Lung (tissue), 11 donors: ENCODE measurements at regions not wholly inside any gene's neighbourhood (a gene's known extent, or its start where the extent isn't known, plus 50 kb on each side); places are given as distances from the start of the nearest gene placed in this dataset.

Experiments used
- ATAC-seq: fragments of 200-7000 bp; cut with Tn5 transposase; one replicate; pipeline ENCODE4 v1.9.1; 2020; ENCODE audit warnings: moderate number of reproducible peaks; ENCODE audit not compliant: insufficient read depth, low FRiP score
- DNase-seq, 3 donors: peaks; one replicate each; pipeline ENCODE4 v3.0.0-alpha.2; 2013 to 2017
- H3K27ac ChIP-seq, 2 donors: one replicate each; pipeline ENCODE4 v1.5.1; 2013; ENCODE audit warnings: mild to moderate bottlenecking in 2 of 2, moderate library complexity in 2 of 2, control low read depth in 1 of 2, inconsistent platforms in 1 of 2, low read depth in 1 of 2, low read length in 1 of 2
- H3K27me3 ChIP-seq, 3 donors: one replicate each; pipeline ENCODE4 v1.5.1; 2013; ENCODE audit warnings: low read length in 2 of 3; ENCODE audit not compliant: control insufficient read depth in 3 of 3, insufficient read depth in 3 of 3
- H3K36me3 ChIP-seq, 4 donors: one replicate each; pipeline ENCODE4 v1.5.1; 2013; ENCODE audit warnings: low read length in 4 of 4, mild to moderate bottlenecking in 1 of 4, moderate library complexity in 1 of 4; ENCODE audit not compliant: control insufficient read depth in 4 of 4, insufficient read depth in 4 of 4
- H3K4me1 ChIP-seq, 5 donors: one replicate each; pipeline ENCODE4 v1.5.1; 2013; ENCODE audit warnings: low read length in 5 of 5, mild to moderate bottlenecking in 2 of 5, moderate library complexity in 1 of 5; ENCODE audit not compliant: control insufficient read depth in 5 of 5, insufficient read depth in 5 of 5
- H3K4me3 ChIP-seq: one replicate; pipeline ENCODE4 v1.5.1; 2013; ENCODE audit warnings: mild to moderate bottlenecking, control low read depth, moderate library complexity
- H3K9ac ChIP-seq, 2 donors: one replicate each; pipeline ENCODE4 v1.5.1; 2013; ENCODE audit warnings: low read length in 2 of 2, control low read depth in 1 of 2; ENCODE audit not compliant: insufficient read depth in 1 of 2
- H3K9me3 ChIP-seq, 4 donors: one replicate each; pipeline ENCODE4 v1.5.1; 2013; ENCODE audit warnings: low read length in 3 of 4, mild to moderate bottlenecking in 1 of 4, moderate library complexity in 1 of 4; ENCODE audit not compliant: control insufficient read depth in 4 of 4, insufficient read depth in 3 of 4
- CTCF ChIP-seq: IDR thresholded peaks from 2 replicates; pipeline ENCODE4 v1.5.1; 2012; ENCODE audit warnings: mild to moderate bottlenecking; ENCODE audit errors: control extremely low read depth, extremely low read depth
- WGBS, 2 donors: extraction: QIAGEN DNeasy Blood & Tissue Kit; methylation state at CpG; one replicate each; pipeline ENCODE4 v1.1.7; 2013; 5-methylcytosine and 5-hydroxymethylcytosine counted together
- donor health status: control.
- donor health status: control.
- donor health status: Bipolar disorder and iron deficiency.
- donor health status: healthy.
- donor health status: DM: yes; HTN: yes; CAD: no.

DNA sequence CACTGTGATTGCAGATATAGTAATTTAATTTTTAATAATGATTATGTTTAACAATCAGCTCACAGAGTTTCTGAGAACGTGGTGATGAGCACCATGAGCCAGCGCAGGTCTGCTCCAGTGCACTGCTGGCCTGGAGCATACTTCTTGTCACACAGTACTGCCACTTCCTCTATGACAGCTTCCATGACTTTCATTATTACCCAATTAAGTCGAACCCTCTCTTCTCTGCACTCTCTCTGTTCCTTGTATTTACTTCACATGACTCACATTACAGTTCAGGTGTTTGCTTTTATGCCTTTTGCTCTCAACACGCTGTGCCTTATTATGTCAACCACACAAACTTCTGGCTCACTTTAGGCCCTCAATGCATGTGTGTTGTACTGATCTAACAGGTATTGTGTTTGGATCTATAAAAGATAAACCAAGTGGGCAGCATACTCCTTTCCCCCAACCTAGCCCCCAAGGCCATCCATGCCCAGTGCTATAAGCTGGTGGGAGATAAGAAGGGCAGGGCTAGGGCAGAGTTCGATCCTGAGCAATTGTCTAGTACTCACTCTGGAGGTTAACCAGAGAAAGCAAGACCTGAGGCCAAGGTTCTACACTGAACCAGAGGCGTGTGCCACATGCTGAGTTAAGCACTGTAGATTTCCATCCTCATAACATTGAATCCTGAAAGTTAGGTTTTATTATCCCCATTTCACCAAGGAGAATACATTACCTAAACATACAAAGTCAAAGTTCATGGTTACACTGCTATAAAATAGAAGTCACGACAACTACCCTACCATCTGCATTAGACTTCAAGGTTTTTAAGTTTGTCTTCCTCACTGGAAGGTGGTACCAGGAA, 356.5 kb downstream of the INSC start:
- Histone ChIP-seq H3K27me3 (no peaks in the 10 kb centered on the region), H3K9me3 (no peaks in the 10 kb centered on the region), H3K36me3 (no peaks in the 10 kb centered on the region), H3K4me3 (no peak overlapping the region), H3K4me1 (no peaks in the 10 kb centered on the region), H3K27ac (no peak overlapping the region), H3K9ac (no peak overlapping the region)
- ATAC-seq: no peak
- 80 to 85% methylated on average over 7 of the region's 7 CpGs for WGBS, 2 donors
- DNase-seq: no peak
- TF ChIP-seq CTCF: no peak

GRCh38 chr11:15471895-15472799, 357.4 kb downstream of the INSC start:
- DNase-seq (no peak), ATAC-seq (no peak)
- no peaks in the 10 kb centered on the region for H3K36me3 ChIP-seq
- H3K9me3 ChIP-seq: no peaks in the 10 kb centered on the region
- H3K27me3 ChIP-seq: no peaks in the 10 kb centered on the region
- TF ChIP-seq CTCF: no peak
- H3K4me1 ChIP-seq: no peaks in the 10 kb centered on the region
- no peak overlapping the region for H3K27ac ChIP-seq
- no peak overlapping the region for H3K9ac ChIP-seq
- WGBS, 2 donors: 37 to 38% methylated on average over 9 of the region's 9 CpGs
- no peak overlapping the region for H3K4me3 ChIP-seq

DNA sequence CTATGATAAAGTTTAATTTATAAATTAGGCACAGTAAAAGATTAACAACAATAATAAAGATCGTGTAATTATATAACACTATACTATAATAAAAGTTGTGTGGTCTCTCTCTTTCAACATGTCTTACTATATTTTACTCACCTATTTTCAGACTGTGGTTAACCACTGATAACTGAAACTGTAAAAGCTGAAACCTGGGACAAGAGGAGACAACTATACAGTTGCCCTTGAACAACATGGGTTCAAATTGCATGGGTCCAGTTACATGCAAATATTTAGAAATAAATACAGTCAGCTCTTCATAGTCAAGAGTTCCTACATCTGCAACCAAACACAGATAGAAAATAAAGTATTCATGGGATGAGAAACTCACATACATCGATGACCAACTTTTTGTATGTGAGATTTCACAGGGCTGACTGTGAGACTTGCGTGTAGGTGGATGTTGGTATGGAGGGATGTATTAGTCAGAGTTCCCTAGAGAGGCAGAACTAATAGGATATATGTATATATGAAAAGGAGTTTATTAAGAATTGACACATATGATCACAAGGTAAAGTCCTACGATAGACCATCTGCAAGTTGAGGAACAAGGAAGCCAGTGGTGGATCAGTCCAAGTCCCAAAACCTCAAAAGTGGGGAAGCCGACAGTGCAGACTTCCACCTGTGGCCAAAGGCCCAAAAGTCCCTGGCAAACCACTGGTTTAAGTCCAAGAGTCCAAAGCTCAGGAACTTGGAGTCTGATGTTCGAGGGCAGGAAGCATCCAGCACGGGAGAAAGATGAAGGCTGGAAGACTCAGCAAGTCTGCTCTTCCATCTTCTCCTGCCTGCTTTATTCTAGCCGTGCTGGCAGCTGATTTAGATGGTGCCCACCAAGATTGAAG, 359.5 kb downstream of the INSC start:
- Histone ChIP-seq H3K9me3 (no peaks in the 10 kb centered on the region), H3K27ac (no peak overlapping the region), H3K27me3 (no peaks in the 10 kb centered on the region), H3K4me3 (no peak overlapping the region), H3K4me1 (no peaks in the 10 kb centered on the region), H3K36me3 (no peaks in the 10 kb centered on the region), H3K9ac (no peak overlapping the region)
- ATAC-seq: no peak
- no peak for TF ChIP-seq CTCF
- no peak for DNase-seq
- 89 to 92% methylated on average over 8 of the region's 8 CpGs for WGBS, 2 donors
